ENCODE measurements at regions not wholly inside any gene's neighbourhood (a gene's known extent, or its start where the extent isn't known, plus 50 kb on each side); places are given as distances from the start of the nearest gene placed in this dataset.

DNA sequence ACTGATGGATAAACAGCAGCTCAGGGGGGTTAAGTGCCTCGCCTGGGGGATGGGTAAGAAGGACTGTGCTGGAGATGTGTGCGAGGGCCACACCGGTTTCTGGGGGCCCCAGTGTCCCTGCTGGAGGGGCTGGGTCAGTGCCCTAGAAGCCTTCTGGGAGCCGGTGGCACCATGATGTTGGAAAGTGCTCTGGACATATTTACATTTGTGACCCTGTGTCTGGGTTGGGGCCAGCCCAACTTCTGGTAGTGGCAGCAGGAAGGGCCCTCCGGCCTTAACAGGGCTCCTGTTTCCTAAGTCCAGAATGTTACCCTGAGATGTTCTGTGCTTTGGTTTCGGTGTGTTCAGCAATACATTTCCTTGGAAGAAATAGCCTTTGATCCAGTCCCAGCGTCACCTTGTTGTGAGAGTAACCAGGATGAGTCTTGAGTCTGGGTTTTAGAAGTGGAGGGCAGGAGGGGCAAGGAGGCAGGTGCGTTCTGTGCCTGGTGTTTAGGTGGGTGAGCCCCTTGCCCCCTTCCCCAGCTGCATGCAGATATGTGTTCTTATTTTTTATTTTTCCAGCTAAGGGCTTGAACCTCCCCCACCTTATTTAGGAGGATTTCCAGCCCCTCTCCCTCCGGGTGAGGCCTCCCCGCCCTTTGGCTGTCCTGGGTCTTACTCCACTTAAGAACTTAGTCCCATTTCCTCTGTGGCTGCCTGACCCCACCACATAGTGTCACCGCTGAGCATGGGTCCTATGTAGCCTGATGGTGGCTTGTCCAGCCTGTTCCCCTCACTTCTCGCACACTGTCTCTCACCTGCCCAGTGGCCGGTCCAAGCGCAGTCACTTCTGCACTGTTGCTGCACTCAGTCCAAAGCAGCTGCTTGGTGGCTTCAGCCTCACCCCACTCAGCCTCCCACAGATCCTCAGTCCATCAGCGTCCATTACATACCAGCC lies 132.7 kb upstream of the HS6ST1 start:
- FAIRE-seq = no peak

DNA sequence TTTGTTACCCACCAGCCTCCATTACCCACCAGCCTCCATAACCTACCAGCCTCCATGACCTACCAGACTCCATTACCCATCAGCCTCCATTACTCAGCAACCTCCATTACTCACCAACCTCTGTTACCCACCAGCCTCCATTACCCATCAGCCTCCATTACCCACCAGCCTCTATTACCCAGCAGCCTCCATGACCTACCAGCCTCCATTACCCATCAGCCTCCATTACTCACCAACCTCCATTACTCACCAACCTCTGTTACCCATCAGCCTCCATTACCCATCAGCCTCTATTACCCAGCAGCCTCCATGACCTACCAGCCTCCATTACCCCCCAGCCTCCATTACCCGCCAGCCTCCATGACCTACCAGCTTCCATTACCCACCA lies 133.3 kb upstream of the HS6ST1 start:
- FAIRE-seq = no peak

DNA sequence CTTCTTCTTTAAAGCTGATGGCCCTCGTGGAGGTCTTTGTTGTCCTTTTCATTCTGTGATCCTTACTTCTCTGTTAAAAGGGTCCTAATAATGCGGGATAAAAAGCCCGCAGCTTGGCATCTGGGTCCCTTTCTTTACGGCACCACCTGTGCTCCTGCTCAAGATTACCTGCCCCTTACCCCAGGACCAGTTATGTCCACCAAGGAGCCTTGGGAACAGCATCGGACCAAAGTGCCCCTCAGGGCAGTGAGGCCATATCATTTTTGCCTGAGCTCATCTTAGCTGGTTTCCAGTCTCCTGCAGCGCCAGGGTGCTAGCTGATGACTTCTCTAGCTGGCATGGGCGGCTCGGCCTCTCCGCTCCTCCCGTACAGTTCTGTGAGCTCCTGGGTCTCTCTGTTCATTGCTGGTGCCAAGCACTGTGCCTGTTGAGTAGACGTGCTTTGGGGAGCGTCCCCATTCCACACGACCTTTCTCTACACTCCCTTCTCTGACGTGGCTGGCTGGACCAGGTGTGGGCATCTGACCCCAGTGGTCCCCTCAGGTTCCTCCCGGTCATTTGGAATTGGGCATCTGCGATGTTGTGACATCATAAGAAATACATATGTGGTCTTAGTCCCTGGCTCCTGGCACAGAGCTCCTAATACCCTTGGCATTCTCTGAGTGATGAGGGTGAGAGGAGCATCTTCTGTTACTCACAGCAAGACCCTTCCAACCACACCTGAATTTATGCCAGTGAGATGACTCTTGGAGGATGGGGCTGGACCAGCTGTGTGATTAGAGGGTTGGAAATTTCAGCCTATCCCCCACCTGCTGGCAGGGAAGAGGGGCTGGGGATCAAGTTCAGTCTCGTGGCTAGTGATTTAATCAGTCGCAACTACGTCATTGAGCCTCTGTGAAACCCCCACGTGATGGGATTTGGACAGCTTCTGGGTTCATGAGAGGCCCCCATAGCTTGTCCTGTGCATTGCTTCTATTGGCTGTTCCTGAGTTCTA lies 134.2 kb upstream of the HS6ST1 start:
- FAIRE-seq = no peak

DNA sequence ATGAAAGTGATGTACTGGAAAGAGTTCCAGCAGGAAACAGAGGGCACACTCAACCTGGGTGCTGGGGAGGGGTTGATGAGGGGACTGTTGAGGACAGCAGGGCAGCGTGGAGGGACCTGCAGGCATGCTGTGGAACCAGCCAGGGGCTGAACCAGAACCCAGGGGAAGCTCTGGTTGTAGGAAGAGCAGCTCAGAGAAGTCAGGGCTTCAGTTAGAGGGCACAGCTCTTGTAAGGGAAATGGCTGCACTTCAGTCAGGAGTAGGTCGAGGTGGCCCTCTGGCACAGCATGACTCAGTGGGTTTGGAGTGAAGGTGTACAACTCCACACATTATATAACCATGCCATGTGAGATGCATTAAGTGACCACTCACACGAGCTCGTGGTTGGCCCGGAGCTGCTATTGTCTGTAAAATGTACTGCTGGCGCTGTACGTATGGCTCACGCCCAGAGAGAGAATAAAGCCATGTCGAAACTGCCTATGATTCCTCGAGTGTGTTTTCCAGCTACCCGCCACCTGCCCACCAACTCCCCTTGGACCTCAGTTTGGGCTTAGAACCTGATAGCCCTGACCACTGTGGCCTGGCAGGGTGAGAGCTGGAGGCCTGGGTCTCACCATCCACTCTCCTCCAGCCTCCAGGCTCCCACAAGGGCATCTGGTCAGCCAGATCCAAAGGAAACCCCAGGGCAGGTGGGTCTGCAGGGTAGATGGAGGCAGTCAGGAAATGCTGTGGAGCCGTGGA lies 136.5 kb upstream of the HS6ST1 start:
- FAIRE-seq = no peak

DNA sequence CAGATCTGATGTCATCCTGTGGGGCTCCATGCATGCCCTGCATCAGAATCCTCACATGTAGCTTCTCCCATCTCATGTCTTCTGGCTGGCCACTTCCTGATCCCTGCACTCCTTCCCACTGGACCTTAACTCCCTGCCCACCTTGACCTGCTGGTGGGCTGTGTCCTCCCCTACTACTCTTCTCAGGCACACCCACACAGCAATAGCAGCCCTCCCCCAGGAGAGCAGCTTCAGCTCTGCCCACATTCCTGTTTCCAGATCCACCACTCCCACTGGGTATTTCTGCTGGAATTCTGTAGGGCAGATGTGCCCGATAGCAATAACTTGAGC lies 137.0 kb upstream of the HS6ST1 start:
- no peak for FAIRE-seq

- no peak for FAIRE-seq
These were observed 137.6 kb upstream of the HS6ST1 start for GRCh38 chr2:128456281-128456680.

GRCh38 chr2:128457006-128457604 lies 138.4 kb upstream of the HS6ST1 start:
- no peak for FAIRE-seq

DNA sequence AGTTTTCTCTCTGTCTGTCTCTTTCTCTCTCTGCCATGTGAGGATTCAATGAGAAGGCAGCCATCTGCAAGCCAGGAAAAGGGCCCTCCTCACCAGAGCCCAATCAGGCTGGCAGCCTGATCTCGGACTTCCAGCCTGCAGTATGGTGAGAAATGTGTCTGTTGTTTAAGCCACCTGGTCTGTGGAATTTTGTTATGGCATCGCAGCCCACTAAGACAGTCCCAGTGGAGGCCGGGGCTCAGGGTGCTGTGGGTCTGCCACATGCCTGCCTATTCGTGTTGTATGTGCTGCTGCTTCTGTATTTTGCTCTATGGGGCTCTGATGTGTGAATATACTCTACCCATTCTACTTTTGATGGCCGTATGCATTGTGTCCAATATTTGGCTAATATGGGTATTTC lies 139.0 kb upstream of the HS6ST1 start:
- FAIRE-seq = no peak

- no peak for FAIRE-seq
These were observed 139.8 kb upstream of the HS6ST1 start for GRCh38 chr2:128458505-128458904.

GRCh38 chr2:128464456-128464855 lies 145.8 kb upstream of the HS6ST1 start:
- no peak for FAIRE-seq

- no peak for FAIRE-seq
These were observed 146.8 kb upstream of the HS6ST1 start for GRCh38 chr2:128465246-128466170.

- FAIRE-seq = no peak
These were observed 147.7 kb upstream of the HS6ST1 start for GRCh38 chr2:128466376-128466775.

DNA sequence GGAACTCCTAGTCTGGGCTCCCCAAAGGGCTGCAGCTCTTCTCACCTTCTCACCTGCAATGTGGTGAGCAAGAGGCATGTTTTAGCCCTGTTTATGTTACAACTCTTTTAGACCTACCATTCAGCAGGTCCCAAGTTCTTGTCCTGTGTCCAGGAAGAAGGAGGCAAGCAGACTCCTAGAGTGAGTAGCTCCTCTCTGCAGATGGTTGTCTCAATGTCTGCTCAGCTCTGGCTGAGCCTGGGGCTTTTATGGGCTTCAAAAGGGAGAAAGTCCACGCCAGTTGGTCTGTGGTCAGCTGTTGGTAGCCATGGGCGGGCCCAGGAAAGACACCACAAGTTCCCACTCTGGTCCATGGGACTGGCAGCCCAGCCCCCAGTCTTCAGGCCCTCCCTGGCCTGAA lies 148.1 kb upstream of the HS6ST1 start:
- FAIRE-seq = no peak

DNA sequence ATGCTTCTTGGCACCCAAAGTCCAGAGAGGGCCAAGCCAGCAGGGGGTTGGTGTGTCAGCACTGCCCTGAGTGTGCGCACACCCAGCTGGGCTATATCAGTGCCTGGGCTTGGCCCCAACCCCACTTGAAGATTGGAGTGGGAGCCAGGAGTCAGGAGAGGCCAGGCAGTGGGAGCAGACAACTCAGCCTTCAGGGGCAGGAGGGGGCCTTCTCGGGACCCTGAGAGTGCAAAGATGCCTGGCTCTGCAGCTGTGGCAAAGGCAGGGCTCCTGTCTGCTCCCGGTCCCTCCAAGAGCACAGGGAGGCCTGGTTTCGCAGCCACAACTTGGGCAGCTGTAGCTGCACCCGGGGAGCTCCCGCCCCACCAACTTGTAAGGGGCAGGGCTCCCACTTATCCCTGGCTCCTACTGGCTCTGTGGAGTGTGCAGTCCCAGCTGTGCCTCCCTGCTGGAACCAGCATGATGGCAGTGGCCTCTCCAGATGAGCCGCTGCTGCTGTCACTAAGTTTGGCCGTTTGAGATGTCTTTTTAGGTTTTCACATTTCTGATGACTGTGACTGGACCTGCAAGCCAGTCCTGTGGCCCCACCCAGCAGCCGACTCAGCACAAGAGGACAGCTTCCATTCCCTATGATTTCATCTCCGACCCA lies 148.8 kb upstream of the HS6ST1 start:
- FAIRE-seq = no peak

DNA sequence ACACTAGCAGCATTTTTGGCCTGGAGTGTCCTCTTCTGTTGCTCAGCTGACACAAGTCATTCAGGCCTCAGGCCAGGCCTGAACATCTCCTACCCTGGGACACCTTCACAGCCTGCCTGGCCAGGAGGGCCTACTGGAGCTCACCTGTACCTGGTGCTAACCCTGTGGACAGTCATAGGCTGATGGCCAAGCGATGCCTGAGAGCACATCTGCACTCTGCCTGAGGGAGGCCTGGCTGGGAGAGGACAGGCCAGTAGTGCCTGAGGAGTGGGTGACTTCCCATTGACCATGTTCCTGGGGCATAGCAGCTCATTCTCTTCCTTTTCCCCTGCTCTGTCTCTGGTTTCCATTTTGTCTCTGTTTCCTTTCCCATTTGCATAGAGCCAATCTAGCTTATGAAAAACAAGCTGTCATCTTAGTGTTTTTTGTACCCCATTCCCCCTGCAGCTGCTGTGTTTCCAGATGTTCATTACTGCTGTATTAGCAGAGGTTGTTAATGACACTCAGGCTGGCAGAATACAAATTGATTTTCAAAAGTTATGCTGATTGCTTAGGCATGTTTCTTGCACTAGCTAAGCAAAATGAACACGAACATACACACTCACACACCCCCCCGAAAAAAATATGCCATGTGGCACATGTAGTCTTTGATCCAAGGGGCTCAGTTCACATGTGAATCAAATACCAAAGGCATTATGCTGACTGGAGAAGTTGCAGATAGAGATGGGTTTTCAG lies 149.7 kb upstream of the HS6ST1 start:
- FAIRE-seq = no peak

- FAIRE-seq = no peak
These were observed 150.5 kb upstream of the HS6ST1 start for GRCh38 chr2:128469203-128469602.

GRCh38 chr2:128469875-128470274 lies 151.2 kb upstream of the HS6ST1 start:
- FAIRE-seq = no peak

DNA sequence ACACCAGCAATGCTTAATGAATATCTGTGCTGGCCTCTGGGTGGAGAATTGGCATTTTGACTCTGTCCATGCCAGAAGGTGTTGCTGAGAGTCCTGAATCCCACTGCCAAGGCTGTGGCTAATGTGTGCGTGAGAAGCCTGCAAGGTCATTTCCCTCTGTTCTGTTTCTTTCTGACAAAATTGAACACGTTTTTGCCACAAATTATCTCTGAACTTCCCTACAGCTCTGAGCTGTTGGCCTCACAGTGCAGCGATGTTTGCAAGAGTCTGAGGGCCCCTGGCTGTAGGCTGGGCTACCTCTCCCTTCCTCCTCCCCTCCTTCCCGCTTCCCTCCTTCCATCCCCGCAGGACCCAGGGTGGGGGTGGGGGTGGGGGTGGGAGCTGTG lies 154.1 kb upstream of the HS6ST1 start:
- no peak for FAIRE-seq

DNA sequence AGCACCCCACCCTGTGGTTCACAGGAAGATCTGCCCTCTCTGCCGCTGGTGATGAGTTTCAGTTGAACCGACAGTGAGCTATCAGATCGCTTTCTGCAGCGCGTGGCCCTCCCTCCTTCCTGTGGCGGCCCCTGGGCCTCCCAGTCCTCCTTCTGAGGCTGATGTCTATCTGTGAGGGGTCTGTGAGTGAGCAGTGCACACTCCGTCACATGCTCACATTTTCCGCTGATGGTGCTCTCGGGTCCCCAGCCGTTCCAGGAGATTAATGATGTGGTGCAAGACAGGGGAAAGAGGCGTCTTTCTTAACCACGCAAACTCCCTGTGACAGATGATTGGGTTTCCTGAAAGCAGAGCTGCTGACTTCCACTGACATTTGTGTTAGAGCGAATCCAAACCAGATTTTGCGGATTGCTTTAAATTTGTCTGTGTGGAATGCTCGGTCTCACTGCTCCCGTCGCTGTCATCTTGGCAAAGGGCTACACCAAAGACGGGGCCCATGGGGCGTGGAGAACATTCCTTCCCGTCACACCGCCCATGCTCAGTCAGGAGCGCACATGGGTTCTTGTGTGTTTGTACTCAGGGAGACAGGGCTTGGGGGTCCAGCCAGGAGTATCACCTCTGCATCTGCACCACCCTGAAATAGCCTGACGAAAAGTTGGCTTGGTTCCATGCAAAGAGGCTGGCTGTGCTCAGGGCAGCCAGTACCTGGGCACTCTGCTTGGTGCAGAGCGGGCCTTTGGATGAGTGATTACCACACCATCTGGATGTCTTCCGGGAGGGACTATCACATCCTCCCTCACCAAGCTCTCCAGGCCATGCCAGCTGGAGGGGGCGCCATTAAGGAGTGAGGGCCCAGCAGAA lies 154.7 kb upstream of the HS6ST1 start:
- FAIRE-seq = no peak

Measured in G401.6 (cell line).